H1 (cell line): ENCODE measurements at regions not wholly inside any gene's neighbourhood (a gene's known extent, or its start where the extent isn't known, plus 50 kb on each side); places are given as distances from the start of the nearest gene placed in this dataset.

ENCODE experiments used
- CTCF ChIA-PET: fragments of 300-600 bp; sonication (Branson Sonifier 250); formaldehyde crosslinking; loops from one replicate; lab custom pipeline; 2021; ENCODE audit not compliant: partially characterized antibody; lab: Charles Lee
- POLR2A ChIA-PET: fragments of 300-600 bp; sonication (Branson Sonifier 250); formaldehyde crosslinking; loops from one replicate; lab custom pipeline; 2021; ENCODE audit warnings: inconsistent platforms; ENCODE audit not compliant: partially characterized antibody; lab: Charles Lee
- DNase-seq, 2 experiments: peaks; one replicate each; pipeline versions ENCODE4 v3.0.0 to v3.0.0-alpha.2; 2010 to 2022; ENCODE audit warnings: low spot score in 2 of 2, low read depth in 1 of 2, mixed read lengths in 1 of 2
- FAIRE-seq: peaks from 2 replicates; lab custom pipeline; 2011; peaks lifted over from hg19 to GRCh38; lab: Jason Lieb, UNC
- H2AFZ ChIP-seq: 2 replicates; pipeline ENCODE4 v1.8.1; 2012; ENCODE audit warnings: low read length, inconsistent platforms
- H2AK5ac ChIP-seq: 2 replicates; pipeline ENCODE4 v1.6.1; 2013; ENCODE audit warnings: low read depth, low read length
- H2BK120ac ChIP-seq: replicated peaks from 2 replicates; pipeline ENCODE3; 2013; ENCODE audit warnings: low read depth, low read length, inconsistent platforms
- H2BK12ac ChIP-seq: 2 replicates; pipeline ENCODE4 v1.6.1; 2013; ENCODE audit warnings: low read depth, low read length
- H2BK15ac ChIP-seq: 2 replicates; pipeline ENCODE4 v1.6.1; 2013; ENCODE audit warnings: low read length
- H2BK20ac ChIP-seq: 2 replicates; pipeline ENCODE4 v1.6.1; 2013; ENCODE audit warnings: low read length
- H2BK5ac ChIP-seq: 2 replicates; pipeline ENCODE4 v1.6.1; 2013; ENCODE audit warnings: low read depth, low read length
- H3K14ac ChIP-seq: 2 replicates; pipeline ENCODE4 v1.6.1; 2013; ENCODE audit warnings: inconsistent platforms; ENCODE audit not compliant: insufficient read length
- H3K18ac ChIP-seq: 2 replicates; pipeline ENCODE4 v1.6.1; 2013; ENCODE audit warnings: low read length; ENCODE audit errors: extremely low read depth
- H3K23ac ChIP-seq: 2 replicates; pipeline ENCODE4 v1.6.1; 2013; ENCODE audit warnings: inconsistent platforms; ENCODE audit not compliant: insufficient read length
- H3K23me2 ChIP-seq: 2 replicates; pipeline ENCODE4 v1.6.1; 2013; ENCODE audit warnings: low read depth, low read length
- H3K27ac ChIP-seq: 2 replicates; pipeline ENCODE4 v1.6.1; 2011; ENCODE audit warnings: low read depth, low read length, inconsistent platforms
- H3K27me3 ChIP-seq, 4 experiments: replicated peaks in 1 of 4; 1 replicate in 1 of 4; 2 replicates in 3 of 4; pipeline versions ENCODE4 v1.6.1 to v1.8.1; 2011 to 2013; ENCODE audit warnings: low read length in 3 of 4, mild to moderate bottlenecking in 3 of 4, inconsistent platforms in 2 of 4, mixed read lengths in 2 of 4, moderate library complexity in 1 of 4; ENCODE audit not compliant: control insufficient read depth in 3 of 4, insufficient read depth in 3 of 4; ENCODE audit errors: extremely low read depth in 1 of 4
- H3K36me3 ChIP-seq, 4 experiments: 2 replicates each; pipeline versions ENCODE4 v1.6.1 to v1.8.1; 2011 to 2013; ENCODE audit warnings: mild to moderate bottlenecking in 4 of 4, low read length in 3 of 4, moderate library complexity in 2 of 4, control low read depth in 1 of 4, inconsistent platforms in 1 of 4; ENCODE audit not compliant: insufficient read depth in 4 of 4, control insufficient read depth in 2 of 4
- H3K4ac ChIP-seq: replicated peaks from 2 replicates; pipeline ENCODE3; 2013; ENCODE audit warnings: low read length, low read depth, mixed read lengths, inconsistent platforms; ENCODE audit not compliant: insufficient read length
- H3K4me1 ChIP-seq, 4 experiments: replicated peaks in 1 of 4; 1 replicate in 1 of 4; 2 replicates in 3 of 4; pipeline versions ENCODE4 v1.6.1 to v1.8.1; 2011 to 2013; ENCODE audit warnings: low read length in 3 of 4, inconsistent platforms in 2 of 4, mixed read lengths in 1 of 4; ENCODE audit not compliant: insufficient read depth in 4 of 4, control insufficient read depth in 3 of 4
- H3K4me2 ChIP-seq, 2 experiments: 2 replicates each; pipeline versions ENCODE4 v1.6.1 to v1.8.1; 2011 to 2013; ENCODE audit warnings: low read depth in 2 of 2, low read length in 2 of 2, control low read depth in 1 of 2, inconsistent platforms in 1 of 2, mild to moderate bottlenecking in 1 of 2; ENCODE audit not compliant: insufficient read depth in 1 of 2
- H3K4me3 ChIP-seq, 4 experiments: fragments of 200-600, 300-600 bp in 1 of 4; sonication (generic), shearing (Covaris generic), sonication (Bioruptor Twin) in 1 of 4; 2 replicates each; pipeline versions ENCODE4 v1.5.1 to v1.8.1; 2011 to 2016; ENCODE audit warnings: low read length in 4 of 4, low read depth in 3 of 4, control low read depth in 2 of 4, inconsistent platforms in 2 of 4, mild to moderate bottlenecking in 2 of 4, mixed read lengths in 1 of 4, moderate library complexity in 1 of 4; ENCODE audit not compliant: insufficient read depth in 2 of 4; ENCODE audit errors: extremely low read depth in 1 of 4
- H3K56ac ChIP-seq: replicated peaks from 2 replicates; pipeline ENCODE3; 2013; ENCODE audit warnings: low read depth, mild to moderate bottlenecking, mixed read lengths, low read length, inconsistent platforms; ENCODE audit not compliant: insufficient read length
- H3K79me1 ChIP-seq: 2 replicates; pipeline ENCODE4 v1.6.1; 2013; ENCODE audit warnings: low read depth, low read length, control low read depth
- H3K79me2 ChIP-seq, 2 experiments: 2 replicates each; pipeline versions ENCODE4 v1.6.1 to v1.8.1; 2012 to 2013; ENCODE audit warnings: low read length in 2 of 2, mild to moderate bottlenecking in 2 of 2, inconsistent platforms in 1 of 2; ENCODE audit not compliant: insufficient read depth in 2 of 2, control insufficient read depth in 1 of 2
- H3K9ac ChIP-seq, 4 experiments: replicated peaks in 1 of 4; 1 replicate in 1 of 4; 2 replicates in 3 of 4; pipeline versions ENCODE4 v1.6.1 to v1.8.1; 2011 to 2013; ENCODE audit warnings: low read depth in 3 of 4, low read length in 3 of 4, control low read depth in 2 of 4, mild to moderate bottlenecking in 2 of 4, moderate library complexity in 2 of 4, inconsistent platforms in 1 of 4; ENCODE audit errors: extremely low read depth in 1 of 4
- H3K9me3 ChIP-seq, 2 experiments: 2 replicates each; pipeline versions ENCODE4 v1.6.1 to v1.8.1; 2012 to 2013; ENCODE audit warnings: mild to moderate bottlenecking in 2 of 2, moderate library complexity in 2 of 2, control low read depth in 1 of 2, inconsistent platforms in 1 of 2, low read depth in 1 of 2, low read length in 1 of 2, mixed read lengths in 1 of 2; ENCODE audit not compliant: insufficient read depth in 2 of 2
- H4K20me1 ChIP-seq, 2 experiments: replicated peaks in 1 of 2; 2 replicates each; pipeline versions ENCODE3 to v1.8.1; 2011 to 2013; ENCODE audit warnings: inconsistent platforms in 2 of 2, low read length in 2 of 2, mild to moderate bottlenecking in 1 of 2; ENCODE audit not compliant: insufficient read depth in 2 of 2, control insufficient read depth in 1 of 2
- H4K5ac ChIP-seq: 2 replicates; pipeline ENCODE4 v1.6.1; 2013; ENCODE audit warnings: low read length, low read depth, mixed read lengths, inconsistent platforms; ENCODE audit not compliant: insufficient read length
- H4K8ac ChIP-seq: 2 replicates; pipeline ENCODE4 v1.8.0; 2013; ENCODE audit warnings: mild to moderate bottlenecking, moderate library complexity, low read length, inconsistent platforms; ENCODE audit not compliant: insufficient read depth; ENCODE audit errors: extremely low read depth
- H4K91ac ChIP-seq: replicated peaks from 2 replicates; pipeline ENCODE3; 2013; ENCODE audit warnings: low read length, mixed read lengths, inconsistent platforms; ENCODE audit not compliant: insufficient read length
- CEBPB ChIP-seq: IDR thresholded peaks from 2 replicates; pipeline ENCODE4 v1.6.1; 2012; ENCODE audit warnings: low read depth, low read length
- KDM5A ChIP-seq: fragments of 200-600 bp; IDR thresholded peaks from 2 replicates; pipeline ENCODE4 v1.7.1; 2012; ENCODE audit warnings: mild to moderate bottlenecking, low read length, inconsistent platforms, mixed read lengths
- NANOG ChIP-seq: IDR thresholded peaks from 2 replicates; pipeline ENCODE4 v1.6.1; 2011; ENCODE audit warnings: low read length, low read depth, mild to moderate bottlenecking, inconsistent platforms; ENCODE audit not compliant: insufficient read depth, poor library complexity, severe bottlenecking
- POLR2AphosphoS5 ChIP-seq: IDR thresholded peaks from 2 replicates; pipeline ENCODE4 v1.6.1; 2011; ENCODE audit warnings: low read depth, low read length
- RNF2 ChIP-seq: fragments of 200-900, 300-1000 bp; sonication (generic); IDR thresholded peaks from 2 replicates; pipeline ENCODE4 v1.7.1; 2016; ENCODE audit warnings: borderline replicate concordance, low read depth, mild to moderate bottlenecking, antibody characterized with exemption, low read length; ENCODE audit not compliant: poor library complexity, severe bottlenecking; ENCODE audit errors: missing control alignments
- WGBS, 2 experiments: shearing (Covaris generic) in 1 of 2; methylation state at CpG; one replicate each; pipeline versions ENCODE4 v1.1.6 to v1.1.7; 2013 to 2015; ENCODE audit warnings: low lambda C conversion rate in 2 of 2, mixed read lengths in 2 of 2, inconsistent platforms in 1 of 2, low coverage in 1 of 2, missing lambda C conversion rate in 1 of 2; ENCODE audit not compliant: insufficient replicate concordance in 2 of 2, insufficient coverage in 1 of 2, insufficient read length in 1 of 2; ENCODE audit errors: extremely low coverage in 1 of 2, missing lambda C conversion rate in 1 of 2; 5-methylcytosine and 5-hydroxymethylcytosine counted together

DNA sequence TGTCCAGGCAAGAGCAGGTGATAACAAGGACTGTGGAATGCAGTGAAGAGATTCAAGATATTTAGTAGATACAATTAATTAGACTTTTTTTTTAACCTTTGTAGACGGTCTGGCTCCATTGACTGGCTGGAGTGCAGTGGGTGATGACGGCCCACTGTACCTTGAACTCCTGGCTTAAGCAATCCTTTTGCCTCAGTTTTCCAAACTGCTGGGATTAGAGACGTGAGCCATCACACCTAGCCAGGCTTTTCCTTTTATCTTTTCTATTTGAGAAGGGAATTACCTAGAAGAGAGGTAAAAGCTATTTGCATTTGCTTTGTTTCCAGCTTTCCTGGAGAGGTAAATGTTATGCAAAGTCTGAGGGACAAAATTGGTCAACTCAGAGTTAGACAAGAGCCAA lies 213.0 kb upstream of the MAGI2 start:
- Histone ChIP-seq H3K9me3 (peaks cover 3 to 8% of the 10 kb centered on the region in 2 experiments; a peak in 1 of 4 replicates), H2BK15ac (no peak overlapping the region), H2BK5ac (no peak overlapping the region), H3K23me2 (no peaks in the 10 kb centered on the region), H3K23ac (no peak overlapping the region), H2AFZ (no peak overlapping the region), H4K20me1 (no peaks in the 10 kb centered on the region), H3K9ac (no peak overlapping the region), H4K8ac (no peak overlapping the region), H3K36me3 (no peaks in the 10 kb centered on the region; a peak in 1 of 8 replicates), H3K79me1 (no peaks in the 10 kb centered on the region), H3K79me2 (no peaks in the 10 kb centered on the region), H3K4me3 (no peak overlapping the region), H4K5ac (no peak overlapping the region), H3K14ac (no peak overlapping the region), H3K56ac (no peak overlapping the region), H2BK12ac (no peak overlapping the region), H3K27me3 (peaks cover 7 to 11% (median 8%) of the 10 kb centered on the region in 4 experiments), H2BK120ac (no peak overlapping the region), H3K4me1 (no peaks in the 10 kb centered on the region), H3K27ac (no peak overlapping the region)
- POLR2A ChIA-PET: no interaction called here
- DNase-seq: no peak
- WGBS, 2 experiments: 48% methylated on average over 3 of the region's 3 CpGs; no CpG with 5 or more reads in 1 of the 2 experiments
- TF ChIP-seq NANOG: peak; percentile 53
- no peak for TF ChIP-seq KDM5A
- TF ChIP-seq RNF2: no peak
- peak; percentile 52; the same call in 1 of the 2 replicates for TF ChIP-seq POLR2AphosphoS5
- TF ChIP-seq CEBPB: peak; percentile 69
- TF ChIP-seq, all 59 proteins: peak for 3
- CTCF ChIA-PET: no interaction called here
- Histone ChIP-seq H3K4ac (no peak overlapping the region), H2BK20ac (no peak overlapping the region), H3K4me2 (no peak overlapping the region), H4K91ac (no peak overlapping the region), H2AK5ac (no peak overlapping the region), H3K18ac (no peak overlapping the region)
- FAIRE-seq: no peak
